ENCODE measurements at regions not wholly inside any gene's neighbourhood (a gene's known extent, or its start where the extent isn't known, plus 50 kb on each side); places are given as distances from the start of the nearest gene placed in this dataset.

DNA sequence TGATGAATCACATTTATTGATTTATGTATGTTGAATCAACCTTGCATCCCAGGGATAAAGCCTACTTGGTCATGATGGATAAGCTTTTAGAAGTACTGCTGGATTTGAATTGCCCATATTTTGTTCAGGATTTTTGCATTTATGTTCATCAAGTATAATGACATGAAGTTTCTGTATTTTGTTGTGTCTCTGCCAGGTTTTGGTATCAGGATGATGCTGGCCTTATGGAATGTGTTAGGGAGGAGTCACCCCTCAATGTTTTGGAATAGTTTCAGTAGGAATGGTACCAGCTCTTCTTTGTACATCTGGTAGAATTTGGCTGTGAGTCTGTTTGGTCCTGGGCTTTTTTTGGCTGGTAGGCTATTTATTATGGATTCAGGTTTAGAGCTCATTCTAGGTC is 1643.1 kb upstream of the B3GALT2 start:
- TF ChIP-seq, protein P1, sequence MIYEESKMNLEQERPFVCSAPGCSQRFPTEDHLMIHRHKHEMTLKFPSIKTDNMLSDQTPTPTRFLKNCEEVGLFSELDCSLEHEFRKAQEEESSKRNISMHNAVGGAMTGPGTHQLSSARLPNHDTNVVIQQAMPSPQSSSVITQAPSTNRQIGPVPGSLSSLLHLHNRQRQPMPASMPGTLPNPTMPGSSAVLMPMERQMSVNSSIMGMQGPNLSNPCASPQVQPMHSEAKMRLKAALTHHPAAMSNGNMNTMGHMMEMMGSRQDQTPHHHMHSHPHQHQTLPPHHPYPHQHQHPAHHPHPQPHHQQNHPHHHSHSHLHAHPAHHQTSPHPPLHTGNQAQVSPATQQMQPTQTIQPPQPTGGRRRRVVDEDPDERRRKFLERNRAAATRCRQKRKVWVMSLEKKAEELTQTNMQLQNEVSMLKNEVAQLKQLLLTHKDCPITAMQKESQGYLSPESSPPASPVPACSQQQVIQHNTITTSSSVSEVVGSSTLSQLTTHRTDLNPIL (CRISPR knock-in tag; IDR thresholded peaks at IDR 0.05; ENCODE audit: low read depth) = no peak
- no peak for TF ChIP-seq RARB (CRISPR knock-in tag; IDR thresholded peaks at IDR 0.05)
- TF ChIP-seq, protein P2, sequence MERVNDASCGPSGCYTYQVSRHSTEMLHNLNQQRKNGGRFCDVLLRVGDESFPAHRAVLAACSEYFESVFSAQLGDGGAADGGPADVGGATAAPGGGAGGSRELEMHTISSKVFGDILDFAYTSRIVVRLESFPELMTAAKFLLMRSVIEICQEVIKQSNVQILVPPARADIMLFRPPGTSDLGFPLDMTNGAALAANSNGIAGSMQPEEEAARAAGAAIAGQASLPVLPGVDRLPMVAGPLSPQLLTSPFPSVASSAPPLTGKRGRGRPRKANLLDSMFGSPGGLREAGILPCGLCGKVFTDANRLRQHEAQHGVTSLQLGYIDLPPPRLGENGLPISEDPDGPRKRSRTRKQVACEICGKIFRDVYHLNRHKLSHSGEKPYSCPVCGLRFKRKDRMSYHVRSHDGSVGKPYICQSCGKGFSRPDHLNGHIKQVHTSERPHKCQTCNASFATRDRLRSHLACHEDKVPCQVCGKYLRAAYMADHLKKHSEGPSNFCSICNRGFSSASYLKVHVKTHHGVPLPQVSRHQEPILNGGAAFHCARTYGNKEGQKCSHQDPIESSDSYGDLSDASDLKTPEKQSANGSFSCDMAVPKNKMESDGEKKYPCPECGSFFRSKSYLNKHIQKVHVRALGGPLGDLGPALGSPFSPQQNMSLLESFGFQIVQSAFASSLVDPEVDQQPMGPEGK (CRISPR knock-in tag; IDR thresholded peaks at IDR 0.05; ENCODE audit: borderline replicate concordance) = no peak
